Kidney capillary endothelial cell (primary cell): ENCODE measurements at regions not wholly inside any gene's neighbourhood (a gene's known extent, or its start where the extent isn't known, plus 50 kb on each side); places are given as distances from the start of the nearest gene placed in this dataset.

Experiments
- DNase-seq: peaks from one replicate; pipeline ENCODE4 v3.0.0-alpha.2; 2018; ENCODE audit warnings: low spot score

DNA sequence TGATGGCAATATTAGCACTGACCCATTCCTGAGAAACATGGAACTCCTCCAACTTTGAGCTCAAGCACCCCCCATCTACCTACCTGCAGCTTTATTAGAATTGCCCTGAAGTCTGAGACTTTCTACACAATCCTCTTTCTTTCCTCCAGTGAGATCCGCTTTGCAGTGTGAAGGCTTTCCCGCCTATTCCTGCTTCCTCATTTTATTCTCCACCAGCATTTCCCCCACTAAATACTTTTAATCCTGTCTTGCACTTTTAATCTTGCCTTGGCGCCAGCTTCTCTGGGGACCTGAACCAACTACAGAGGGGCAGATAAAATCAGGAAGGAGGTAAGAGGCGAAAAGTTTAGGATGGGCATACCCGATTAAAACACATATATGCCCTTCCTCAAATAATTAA is 178.1 kb upstream of the PRDM1 start:
- DNase-seq: no peak

DNA sequence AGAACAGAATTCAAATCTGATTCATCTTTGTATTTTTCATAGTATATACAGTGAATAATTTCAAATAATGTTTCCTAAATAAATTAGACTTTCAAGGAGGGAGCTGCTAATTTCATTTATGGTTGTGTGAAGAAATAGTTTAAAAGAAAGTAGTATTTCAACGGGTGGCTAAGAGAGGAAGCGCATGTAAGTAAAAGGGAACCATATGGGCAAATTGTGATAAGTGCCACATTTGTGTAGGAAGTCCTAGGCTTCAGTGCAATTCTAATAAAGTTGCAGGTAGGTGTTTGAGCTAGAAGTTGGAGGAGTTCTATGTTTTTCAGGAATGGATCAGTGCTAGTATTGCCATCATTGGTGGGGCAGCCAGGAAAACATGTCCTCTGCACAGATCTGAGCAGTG is 178.8 kb upstream of the PRDM1 start:
- DNase-seq: no peak

DNA sequence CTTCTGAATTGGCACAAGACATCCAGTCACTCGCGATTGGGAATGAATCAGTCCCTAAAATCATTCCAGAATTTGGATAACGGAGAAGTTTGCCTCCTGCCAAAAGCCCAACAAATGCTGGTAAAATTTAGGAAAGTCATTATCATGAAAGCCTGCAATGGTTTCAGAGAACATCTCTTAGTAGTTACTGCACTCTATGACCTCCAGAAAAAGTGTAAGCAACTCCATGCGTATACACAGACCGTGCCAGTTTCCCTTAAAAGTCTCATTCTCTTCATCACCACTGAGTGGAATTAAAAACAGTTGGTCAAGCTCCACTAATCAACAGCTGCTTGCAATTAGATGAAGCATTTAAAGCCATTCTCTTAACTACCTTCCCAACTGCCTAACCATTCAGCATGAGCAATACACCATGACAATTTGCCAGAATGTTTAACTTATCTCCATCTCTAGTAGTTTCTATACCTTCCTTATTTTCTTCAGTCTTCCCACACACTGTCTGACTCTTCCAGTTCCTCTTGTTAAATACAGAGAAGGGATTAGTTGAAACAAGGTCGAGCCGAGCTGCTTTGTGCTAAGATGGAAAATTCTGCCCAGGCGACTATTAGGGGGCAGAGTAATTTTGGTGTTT is 183.6 kb upstream of the PRDM1 start:
- no peak for DNase-seq

GRCh38 chr6:105901583-105901982 is 184.6 kb upstream of the PRDM1 start:
- no peak for DNase-seq

DNA sequence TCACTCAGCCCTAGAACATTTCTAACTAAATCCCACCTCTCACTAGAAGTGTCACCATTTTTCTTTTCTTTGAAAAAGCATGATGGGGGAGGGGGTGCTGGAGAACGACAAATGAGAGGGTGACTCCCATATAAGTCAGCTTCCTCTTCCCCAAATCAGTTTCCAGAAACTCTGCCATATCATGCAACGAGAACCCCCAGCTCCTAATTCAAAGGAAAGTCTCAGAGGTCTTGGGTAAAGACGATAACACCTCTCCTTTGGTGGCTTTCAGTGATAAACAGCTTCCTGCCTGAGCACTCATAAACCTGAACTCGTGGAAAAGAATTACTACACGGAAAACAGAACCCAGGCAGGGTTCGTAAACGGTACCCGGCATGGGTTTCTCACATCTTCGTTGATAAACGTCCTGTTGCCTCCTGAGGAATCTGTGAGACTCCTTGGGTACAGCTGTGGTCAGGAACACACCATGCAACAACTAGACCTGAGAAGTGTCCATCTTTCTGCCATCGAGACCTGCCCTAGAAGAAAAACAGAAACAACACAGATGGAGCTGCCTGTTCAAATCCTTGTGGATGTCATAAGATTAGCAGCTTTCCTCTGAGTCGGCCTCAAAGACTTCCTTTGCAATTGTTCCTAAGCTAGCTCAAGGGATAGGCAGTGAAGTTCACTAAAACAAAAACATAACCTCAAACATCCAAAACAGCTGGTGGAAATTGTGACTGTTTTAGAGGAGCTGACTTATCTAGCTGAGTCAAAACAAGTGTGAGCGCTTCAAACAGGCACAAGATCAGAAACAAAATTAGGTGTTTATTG is 185.8 kb upstream of the PRDM1 start:
- peak; percentile 77 for DNase-seq

- peak; percentile 47 for DNase-seq
Observed at GRCh38 chr6:105898286-105898685, 187.8 kb upstream of the PRDM1 start.

DNA sequence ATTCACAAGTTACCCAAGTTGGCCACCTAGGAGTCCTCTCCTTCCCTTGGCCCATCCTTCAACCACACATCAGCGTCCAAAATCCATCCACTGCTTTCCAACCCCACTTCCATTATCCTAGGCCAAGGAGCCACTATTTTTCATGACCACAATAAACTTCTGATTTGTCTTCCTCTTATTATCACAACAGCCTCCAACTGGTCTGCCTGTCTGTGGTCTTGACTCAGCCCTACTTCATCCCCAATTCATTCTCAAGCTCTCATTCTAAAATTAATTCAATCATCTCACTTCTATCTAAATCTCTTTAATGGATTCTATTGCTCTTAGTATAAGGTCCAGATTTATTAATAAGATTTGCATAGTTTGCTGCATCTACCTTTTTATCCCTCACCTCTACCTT is 189.0 kb upstream of the PRDM1 start:
- no peak for DNase-seq

DNA sequence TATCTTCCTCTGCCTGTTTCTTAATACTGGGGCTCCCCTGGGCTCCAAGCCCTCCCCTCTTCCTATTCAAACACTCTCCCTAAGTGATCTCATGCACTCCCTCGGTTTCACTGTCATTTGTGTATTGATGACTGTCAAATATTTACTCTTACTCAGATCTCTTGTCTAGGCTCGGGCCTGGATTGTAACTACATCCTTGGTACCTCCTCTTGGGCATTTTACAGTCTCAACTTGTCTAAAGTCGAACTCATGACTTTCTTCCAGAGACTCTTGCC is 189.4 kb upstream of the PRDM1 start:
- no peak for DNase-seq

- DNase-seq: no peak
Observed at GRCh38 chr6:105896052-105896820, 189.9 kb upstream of the PRDM1 start.

- DNase-seq: no peak
Observed at GRCh38 chr6:105894556-105894955, 191.6 kb upstream of the PRDM1 start.

GRCh38 chr6:105893741-105894140 is 192.4 kb upstream of the PRDM1 start:
- no peak for DNase-seq

DNA sequence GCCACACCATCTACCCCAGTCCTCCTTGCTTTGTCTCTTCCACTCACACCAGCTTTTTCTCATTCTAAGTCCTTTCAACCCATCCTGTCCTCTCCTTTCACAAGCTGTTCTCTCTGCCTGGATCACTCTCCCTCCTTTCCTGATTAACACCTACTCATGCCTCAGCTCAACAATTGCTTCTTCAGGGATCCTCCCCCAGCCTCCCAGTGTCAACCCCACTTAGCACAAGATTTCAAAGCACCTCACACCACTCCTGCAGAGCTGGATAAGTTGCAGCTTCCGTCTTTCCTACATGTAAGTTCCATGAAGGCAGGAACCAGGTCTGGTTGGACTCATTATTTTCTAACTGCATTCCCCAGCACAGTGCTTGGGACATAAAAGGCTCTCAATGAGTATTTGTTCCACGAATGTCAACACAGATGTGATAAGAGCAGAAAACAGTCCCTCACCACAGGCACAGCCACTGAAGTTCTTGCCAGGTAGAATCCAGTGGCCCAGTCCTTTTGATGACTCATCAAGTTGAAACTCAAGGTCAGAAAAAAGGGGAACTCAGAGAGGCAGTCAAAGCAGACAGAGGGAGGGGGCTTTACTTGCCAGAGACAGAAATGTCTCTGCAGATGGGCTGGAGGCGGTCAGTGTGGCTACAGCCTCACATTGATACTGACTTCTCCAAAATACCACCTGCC is 193.4 kb upstream of the PRDM1 start:
- DNase-seq: no peak

GRCh38 chr6:105890521-105891244 is 195.5 kb upstream of the PRDM1 start:
- DNase-seq: no peak

DNA sequence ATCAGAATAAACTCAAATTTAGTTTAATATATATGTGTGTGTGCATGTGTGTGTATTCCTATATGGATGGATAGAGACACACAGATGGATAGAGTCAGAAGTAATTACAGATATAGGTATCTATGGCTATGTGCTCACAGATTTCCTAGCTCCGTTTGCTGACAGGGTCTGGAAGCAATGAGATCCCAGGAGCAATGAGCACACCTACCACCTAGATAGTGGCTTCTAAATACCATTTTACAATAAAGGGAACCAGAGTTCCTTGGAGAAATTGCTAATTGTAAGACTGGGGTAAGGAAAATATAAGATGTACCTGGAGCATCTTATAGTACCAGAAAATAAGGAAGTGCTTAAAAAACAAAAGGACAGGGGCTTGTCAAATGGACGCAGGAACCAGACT is 196.2 kb upstream of the PRDM1 start:
- DNase-seq: no peak

DNA sequence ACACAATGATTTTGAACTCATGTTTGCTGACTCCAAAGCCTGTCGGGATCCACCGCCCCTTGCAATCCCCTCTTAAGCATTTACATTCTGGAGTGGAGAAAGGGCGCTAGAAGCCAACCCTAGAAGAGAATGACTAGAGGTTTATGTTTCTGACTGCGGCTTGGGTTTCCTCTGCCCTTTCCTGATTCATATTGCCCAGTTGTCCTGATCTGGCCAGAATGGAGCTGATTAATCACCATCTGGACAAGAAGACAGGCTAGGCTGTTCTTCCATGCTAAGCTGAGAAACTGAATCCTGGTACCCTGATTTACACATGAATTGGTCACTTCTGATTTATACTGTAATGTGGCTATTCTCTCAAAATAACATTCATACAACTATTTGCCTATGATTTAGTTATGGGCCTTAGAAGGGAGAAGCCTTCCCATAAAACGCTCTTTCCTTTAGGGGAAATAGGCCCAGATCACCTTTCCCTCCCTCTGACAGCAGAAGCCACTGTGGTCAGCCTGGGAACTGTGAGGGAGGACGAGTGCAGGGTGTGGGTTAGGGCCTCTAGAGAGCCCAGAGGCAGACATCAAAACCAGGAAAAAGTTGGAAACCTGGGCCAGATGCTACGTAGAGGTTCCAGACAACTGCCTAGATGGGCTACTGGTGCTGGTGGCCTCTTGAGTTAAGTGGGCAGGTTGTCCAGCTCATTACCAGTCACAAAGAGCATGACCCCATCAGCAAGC is 199.2 kb upstream of the PRDM1 start:
- no peak for DNase-seq

DNA sequence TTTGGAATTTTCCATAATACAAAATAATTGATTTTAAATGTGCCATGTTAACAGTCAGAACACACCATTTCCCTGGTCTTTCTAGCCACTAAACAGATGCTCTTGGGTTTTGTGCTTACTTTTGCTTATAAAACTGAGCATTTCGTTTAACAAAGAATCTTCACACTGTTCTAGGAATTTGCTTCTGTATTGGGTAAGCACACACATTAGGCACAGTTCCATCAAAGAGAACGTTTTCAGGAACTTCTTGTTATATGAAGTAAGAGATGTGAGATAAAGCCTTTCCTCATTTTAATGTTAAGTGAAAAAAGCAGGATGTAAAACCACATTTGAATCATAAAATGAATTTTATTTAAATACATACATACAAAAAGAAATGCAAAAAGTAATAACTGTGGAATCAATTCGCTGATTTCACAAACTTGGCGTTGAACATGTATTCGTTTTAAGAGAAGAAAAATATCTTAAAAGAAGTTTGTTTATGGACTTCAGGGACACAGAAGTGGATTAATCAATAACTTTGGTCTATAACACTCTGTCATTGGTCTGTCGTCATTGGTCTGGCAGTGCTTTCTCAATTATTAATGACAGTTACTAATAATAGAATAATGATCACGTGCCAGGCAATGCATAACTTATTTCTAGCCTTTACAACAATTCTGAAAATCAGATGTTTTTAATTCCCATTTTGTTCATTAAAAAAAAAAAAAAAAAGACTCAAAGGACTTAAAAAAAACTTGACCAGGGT is 199.9 kb upstream of the PRDM1 start:
- no peak for DNase-seq

DNA sequence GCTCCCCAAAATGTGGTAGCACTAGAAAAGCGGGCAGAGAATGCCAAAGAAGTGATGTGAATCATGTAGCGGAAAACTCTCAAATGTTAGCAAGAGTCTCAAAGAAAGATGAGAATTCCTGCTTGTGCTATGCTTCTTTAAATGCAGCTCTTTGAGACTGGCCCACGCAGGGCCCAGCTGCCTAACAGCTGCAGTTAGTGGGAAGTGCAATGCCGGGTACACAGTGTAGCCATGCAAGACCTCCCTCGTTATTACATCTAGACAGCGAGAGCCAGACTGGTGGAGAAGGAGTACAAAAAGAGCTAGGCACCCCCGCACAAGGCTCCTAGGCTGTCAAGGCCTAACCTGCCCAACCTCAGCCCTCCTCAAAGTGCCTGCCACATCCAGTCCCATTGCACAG is 201.7 kb upstream of the PRDM1 start:
- DNase-seq: no peak

DNA sequence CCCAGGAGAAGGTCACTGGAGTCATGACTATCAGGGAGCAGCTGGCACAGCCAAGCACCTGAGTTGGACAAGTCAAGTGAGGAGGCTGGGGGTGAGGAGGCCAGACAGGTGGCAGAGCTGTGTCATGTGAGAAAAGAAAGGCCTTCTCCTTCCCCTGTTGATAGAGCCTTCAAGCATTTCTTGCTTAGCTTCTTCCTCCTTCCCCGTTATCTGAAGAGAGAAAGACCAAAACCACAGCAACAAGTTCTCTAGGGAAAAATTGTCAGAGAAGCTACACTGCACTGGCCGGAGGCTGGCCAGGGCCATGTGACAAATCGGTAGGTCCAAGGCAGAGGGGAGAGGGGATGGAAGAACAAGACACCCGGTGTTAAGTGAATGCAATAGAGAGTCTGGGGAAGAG is 202.1 kb upstream of the PRDM1 start:
- no peak for DNase-seq

DNA sequence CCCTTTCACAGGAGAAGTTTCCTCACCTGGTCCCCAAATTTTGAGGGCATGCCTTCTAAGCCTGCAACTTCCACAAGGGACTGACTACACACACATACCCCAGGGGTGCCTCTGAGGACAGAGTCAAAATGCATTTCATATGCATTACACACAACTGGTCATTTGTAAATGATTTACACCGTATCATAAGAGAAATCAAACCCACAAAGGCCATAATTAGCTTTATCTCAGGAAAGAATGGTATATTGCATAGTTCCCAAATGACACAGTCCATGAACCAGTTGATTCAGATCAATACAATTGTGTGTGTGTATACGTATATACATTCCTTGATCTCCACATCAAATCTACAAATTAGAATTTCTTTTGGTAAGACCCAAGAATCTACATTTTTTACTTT is 203.3 kb upstream of the PRDM1 start:
- no peak for DNase-seq

DNA sequence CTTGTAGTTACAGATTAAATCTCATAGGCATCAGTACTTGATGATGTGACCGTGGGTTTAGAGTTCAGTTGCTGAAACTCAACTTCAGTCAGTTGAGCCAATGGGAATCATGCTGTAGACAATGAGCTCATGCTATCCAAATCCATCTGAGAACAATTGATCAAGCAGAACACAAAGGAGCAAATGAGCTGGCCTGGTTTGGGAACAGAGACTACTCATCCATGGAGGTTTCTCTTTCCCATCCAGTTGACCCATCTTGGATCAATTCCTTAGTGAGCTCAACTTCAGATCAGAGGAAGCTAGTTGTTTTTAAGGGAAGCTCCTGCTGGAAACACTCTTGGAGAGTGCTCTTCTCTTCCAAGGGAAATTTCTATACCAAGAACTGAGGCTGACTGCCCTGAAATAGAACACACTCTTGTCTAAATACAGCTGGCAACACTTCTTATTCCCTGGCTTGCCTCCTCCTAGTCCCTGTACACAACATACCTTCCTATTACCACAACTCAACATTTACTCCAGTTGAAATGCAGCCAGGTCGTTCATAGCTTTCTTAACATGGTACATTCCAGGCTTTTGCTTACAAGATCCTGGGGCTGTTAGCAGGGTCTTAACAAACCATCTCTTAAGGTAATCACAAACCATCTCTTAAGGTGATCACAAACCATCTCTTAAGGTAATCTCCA is 203.9 kb upstream of the PRDM1 start:
- no peak for DNase-seq
